Astrocyte (in vitro differentiated cells and primary cell): ENCODE measurements at regions not wholly inside any gene's neighbourhood (a gene's known extent, or its start where the extent isn't known, plus 50 kb on each side); places are given as distances from the start of the nearest gene placed in this dataset.

Experiments used
- DNase-seq: peaks from one replicate; pipeline ENCODE4 v3.0.0-alpha.2; 2010; ENCODE audit warnings: low read depth
- FAIRE-seq: peaks from 2 replicates; lab custom pipeline; 2011; peaks lifted over from hg19 to GRCh38; lab: Jason Lieb, UNC
- H2AFZ ChIP-seq: 2 replicates; pipeline ENCODE4 v1.6.0; 2012; ENCODE audit warnings: low read depth, low read length, inconsistent platforms
- H3K27ac ChIP-seq: 2 replicates; pipeline ENCODE4 v1.5.1; 2011; ENCODE audit warnings: low read depth, low read length, inconsistent platforms
- H3K27me3 ChIP-seq: 2 replicates; pipeline ENCODE4 v1.6.0; 2011; ENCODE audit warnings: low read length, inconsistent platforms; ENCODE audit not compliant: insufficient read depth
- H3K36me3 ChIP-seq: 2 replicates; pipeline ENCODE4 v1.5.1; 2011; ENCODE audit warnings: low read length, inconsistent platforms; ENCODE audit not compliant: insufficient read depth
- H3K4me1 ChIP-seq: 2 replicates; pipeline ENCODE4 v1.5.1; 2011; ENCODE audit warnings: low read length, inconsistent platforms; ENCODE audit not compliant: insufficient read depth
- H3K4me2 ChIP-seq: 2 replicates; pipeline ENCODE4 v1.6.0; 2012; ENCODE audit warnings: low read length, inconsistent platforms
- H3K4me3 ChIP-seq: 2 replicates; pipeline ENCODE4 v1.5.1; 2011; ENCODE audit warnings: low read depth, mild to moderate bottlenecking, low read length, inconsistent platforms; ENCODE audit not compliant: insufficient read depth
- H3K79me2 ChIP-seq: 2 replicates; pipeline ENCODE4 v1.6.0; 2012; ENCODE audit warnings: mild to moderate bottlenecking, low read length, inconsistent platforms; ENCODE audit not compliant: insufficient read depth
- H3K9ac ChIP-seq: 2 replicates; pipeline ENCODE4 v1.6.0; 2012; ENCODE audit warnings: mild to moderate bottlenecking, low read length, inconsistent platforms
- H3K9me3 ChIP-seq: 2 replicates; pipeline ENCODE4 v1.5.1; 2012; ENCODE audit warnings: low read depth, mild to moderate bottlenecking, low read length, inconsistent platforms; ENCODE audit not compliant: insufficient read depth
- H4K20me1 ChIP-seq: 2 replicates; pipeline ENCODE4 v1.6.0; 2012; ENCODE audit warnings: low read length, inconsistent platforms; ENCODE audit not compliant: insufficient read depth
- H3K27ac Mint-ChIP-seq: one replicate; pipeline ENCODE4 v1.8.0; 2021; ENCODE audit warnings: mild to moderate bottlenecking, mixed read lengths; ENCODE audit not compliant: unreplicated experiment
- H3K27me3 Mint-ChIP-seq: one replicate; pipeline ENCODE4 v1.8.0; 2021; ENCODE audit warnings: low read depth, mixed read lengths; ENCODE audit not compliant: unreplicated experiment
- H3K36me3 Mint-ChIP-seq: one replicate; pipeline ENCODE4 v1.8.0; 2021; ENCODE audit warnings: low read depth, mixed read lengths; ENCODE audit not compliant: unreplicated experiment
- H3K4me1 Mint-ChIP-seq: one replicate; pipeline ENCODE4 v1.8.0; 2021; ENCODE audit warnings: low read depth, mixed read lengths; ENCODE audit not compliant: unreplicated experiment
- H3K4me3 Mint-ChIP-seq: one replicate; pipeline ENCODE4 v1.8.0; 2021; ENCODE audit warnings: mild to moderate bottlenecking, moderate library complexity, mixed read lengths; ENCODE audit not compliant: unreplicated experiment
- H3K9me3 Mint-ChIP-seq: one replicate; pipeline ENCODE4 v1.8.0; 2021; ENCODE audit warnings: mild to moderate bottlenecking, mixed read lengths; ENCODE audit not compliant: unreplicated experiment
- CTCF ChIP-seq: IDR thresholded peaks from 2 replicates; pipeline ENCODE4 v1.5.1; 2011; ENCODE audit warnings: low read depth, mild to moderate bottlenecking, inconsistent platforms, low read length, moderate library complexity; ENCODE audit not compliant: insufficient read depth
- EZH2 ChIP-seq: IDR thresholded peaks from 2 replicates; pipeline ENCODE4 v1.6.1; 2012; ENCODE audit warnings: mild to moderate bottlenecking, low read length, inconsistent platforms; ENCODE audit not compliant: insufficient read depth

GRCh38 chr13:74975111-74975510 is 506.9 kb downstream of the TBC1D4 start:
- H3K9me3 Mint-ChIP-seq: no peaks in the 10 kb centered on the region
- no peaks in the 10 kb centered on the region for H3K36me3 ChIP-seq
- no peaks in the 10 kb centered on the region for H3K27me3 Mint-ChIP-seq
- H3K79me2 ChIP-seq: no peaks in the 10 kb centered on the region
- DNase-seq (no peak), FAIRE-seq (no peak)
- no peak overlapping the region for H2AFZ ChIP-seq
- H3K36me3 Mint-ChIP-seq: no peaks in the 10 kb centered on the region
- H4K20me1 ChIP-seq: no peaks in the 10 kb centered on the region
- H3K4me2 ChIP-seq: no peak overlapping the region
- no peak overlapping the region for H3K4me3 ChIP-seq
- no peaks in the 10 kb centered on the region for H3K4me1 Mint-ChIP-seq
- H3K27ac Mint-ChIP-seq: no peak overlapping the region
- no peaks in the 10 kb centered on the region for H3K9me3 ChIP-seq
- no peak overlapping the region for H3K27ac ChIP-seq
- no peak overlapping the region for H3K9ac ChIP-seq
- H3K27me3 ChIP-seq: no peaks in the 10 kb centered on the region
- TF ChIP-seq CTCF (no peak), EZH2 (no peak)
- no peak overlapping the region for H3K4me3 Mint-ChIP-seq
- no peaks in the 10 kb centered on the region for H3K4me1 ChIP-seq

GRCh38 chr13:74973935-74974879 is 507.8 kb downstream of the TBC1D4 start:
- Mint-ChIP-seq H3K27me3 (peaks cover 3% of the 10 kb centered on the region), H3K36me3 (no peaks in the 10 kb centered on the region), H3K9me3 (no peaks in the 10 kb centered on the region), H3K4me3 (no peak overlapping the region), H3K27ac (no peak overlapping the region), H3K4me1 (no peaks in the 10 kb centered on the region)
- no peaks in the 10 kb centered on the region for H4K20me1 ChIP-seq
- DNase-seq: no peak
- H3K27me3 ChIP-seq: no peaks in the 10 kb centered on the region
- H3K9ac ChIP-seq: no peak overlapping the region
- FAIRE-seq: no peak
- no peaks in the 10 kb centered on the region for H3K36me3 ChIP-seq
- no peak overlapping the region for H3K4me3 ChIP-seq
- no peaks in the 10 kb centered on the region for H3K4me1 ChIP-seq
- no peaks in the 10 kb centered on the region for H3K79me2 ChIP-seq
- H2AFZ ChIP-seq: no peak overlapping the region
- H3K9me3 ChIP-seq: no peaks in the 10 kb centered on the region
- H3K27ac ChIP-seq: no peak overlapping the region
- no peak overlapping the region for H3K4me2 ChIP-seq
- no peak for TF ChIP-seq CTCF
- TF ChIP-seq EZH2: no peak

GRCh38 chr13:74969419-74969818 is 512.5 kb downstream of the TBC1D4 start:
- no peaks in the 10 kb centered on the region for H4K20me1 ChIP-seq
- H3K36me3 ChIP-seq: no peaks in the 10 kb centered on the region
- no peaks in the 10 kb centered on the region for H3K79me2 ChIP-seq
- DNase-seq (no peak), FAIRE-seq (no peak)
- H3K27me3 ChIP-seq: no peaks in the 10 kb centered on the region
- H3K4me2 ChIP-seq: no peak overlapping the region
- Mint-ChIP-seq H3K27ac (no peak overlapping the region), H3K9me3 (no peaks in the 10 kb centered on the region), H3K36me3 (no peaks in the 10 kb centered on the region), H3K27me3 (peaks cover 6% of the 10 kb centered on the region), H3K4me3 (no peak overlapping the region), H3K4me1 (no peaks in the 10 kb centered on the region)
- no peaks in the 10 kb centered on the region for H3K4me1 ChIP-seq
- H3K9me3 ChIP-seq: no peaks in the 10 kb centered on the region
- no peak overlapping the region for H2AFZ ChIP-seq
- H3K9ac ChIP-seq: no peak overlapping the region
- H3K27ac ChIP-seq: no peak overlapping the region
- TF ChIP-seq CTCF (no peak), EZH2 (no peak)
- H3K4me3 ChIP-seq: no peak overlapping the region
